HG02981 (cell line): ENCODE measurements at regions not wholly inside any gene's neighbourhood (a gene's known extent, or its start where the extent isn't known, plus 50 kb on each side); places are given as distances from the start of the nearest gene placed in this dataset.
"Not testable (repeated sequence)": the region's sequence is repeated elsewhere in the genome, so short reads cannot be mapped to it uniquely, and the experiment has no call there.

Experiments used
- ATAC-seq: cut with Tn5 transposase; IDR thresholded peaks from one replicate; pipeline ENCODE4 v1.9.1; 2021; ENCODE audit warnings: mild to moderate bottlenecking, moderate library complexity; ENCODE audit not compliant: unreplicated experiment

DNA sequence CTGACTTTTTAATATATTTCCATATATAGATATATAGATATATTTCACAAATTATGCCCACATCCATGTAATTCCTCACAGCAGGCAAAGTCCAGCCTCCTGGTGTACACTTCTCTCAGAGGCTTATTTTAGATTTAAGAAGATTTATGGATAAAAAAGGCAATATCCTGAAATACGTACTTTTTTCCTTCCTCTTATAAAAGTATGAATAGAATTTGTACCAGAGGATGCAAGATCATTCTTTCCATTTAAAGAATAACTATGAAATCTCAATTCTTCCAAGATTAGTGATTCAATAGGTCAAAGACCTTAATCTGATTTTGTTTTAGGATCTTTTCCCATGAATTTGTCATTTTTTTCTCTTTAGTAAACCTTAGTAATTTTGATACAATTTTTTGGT, 597.9 kb upstream of the TBL1XR1 start:
- ATAC-seq: no peak

DNA sequence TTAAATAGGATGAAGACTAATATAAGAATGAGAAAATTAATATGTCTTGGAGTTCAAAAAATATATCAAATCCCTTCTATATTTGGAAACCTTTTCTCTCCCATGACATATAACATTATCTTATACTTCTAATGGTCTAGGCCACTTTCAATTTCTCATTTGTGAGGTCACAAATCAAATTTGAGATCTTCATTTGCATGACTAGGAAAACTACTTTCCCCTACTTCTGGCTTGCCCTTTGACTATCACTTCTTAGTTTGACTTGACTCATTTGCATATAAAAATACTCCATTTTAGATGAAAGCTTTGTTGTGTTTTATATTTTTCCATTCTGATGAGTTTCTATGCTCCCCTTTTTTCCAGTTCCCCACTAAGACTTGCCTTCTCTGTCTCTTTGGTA, 598.6 kb upstream of the TBL1XR1 start:
- no peak for ATAC-seq

DNA sequence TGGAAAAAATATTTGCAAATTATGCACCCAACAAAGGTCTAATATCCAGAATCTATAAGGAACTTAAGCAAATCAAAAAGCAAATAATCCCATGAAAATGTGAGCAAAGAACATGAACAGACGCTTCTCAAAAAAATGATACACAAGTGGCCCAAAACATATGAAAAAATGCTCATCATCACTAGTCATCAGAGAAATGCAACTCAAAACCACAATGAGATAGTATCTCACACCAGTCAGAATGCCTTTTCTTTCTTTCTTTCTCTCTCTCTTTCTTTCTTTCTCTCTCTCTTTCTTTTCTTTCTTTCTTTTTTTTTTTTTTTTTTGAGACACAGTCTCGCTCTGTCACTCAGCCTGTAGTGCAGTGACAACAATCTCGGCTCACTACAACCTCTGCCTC, 602.9 kb upstream of the TBL1XR1 start:
- not testable (repeated sequence) for ATAC-seq

DNA sequence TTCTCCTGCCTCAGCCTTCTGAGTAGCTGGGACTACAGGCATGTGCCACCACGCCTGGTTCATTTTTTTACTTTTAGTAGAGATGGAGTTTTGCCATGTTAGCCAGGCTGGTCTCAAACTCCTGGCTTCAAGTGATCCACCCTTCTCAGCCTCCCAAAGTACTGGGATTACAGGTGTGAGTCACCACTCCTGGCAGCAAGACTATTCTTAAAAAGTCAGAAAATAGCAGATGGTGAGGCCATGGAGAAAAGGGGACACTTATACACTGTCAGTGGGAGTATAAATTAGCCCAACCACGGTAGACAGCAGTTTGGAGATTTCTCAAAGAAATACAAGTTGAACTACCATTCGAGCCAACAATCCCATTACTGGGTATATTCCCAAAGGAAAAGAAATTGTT, 603.3 kb upstream of the TBL1XR1 start:
- ATAC-seq: no peak

DNA sequence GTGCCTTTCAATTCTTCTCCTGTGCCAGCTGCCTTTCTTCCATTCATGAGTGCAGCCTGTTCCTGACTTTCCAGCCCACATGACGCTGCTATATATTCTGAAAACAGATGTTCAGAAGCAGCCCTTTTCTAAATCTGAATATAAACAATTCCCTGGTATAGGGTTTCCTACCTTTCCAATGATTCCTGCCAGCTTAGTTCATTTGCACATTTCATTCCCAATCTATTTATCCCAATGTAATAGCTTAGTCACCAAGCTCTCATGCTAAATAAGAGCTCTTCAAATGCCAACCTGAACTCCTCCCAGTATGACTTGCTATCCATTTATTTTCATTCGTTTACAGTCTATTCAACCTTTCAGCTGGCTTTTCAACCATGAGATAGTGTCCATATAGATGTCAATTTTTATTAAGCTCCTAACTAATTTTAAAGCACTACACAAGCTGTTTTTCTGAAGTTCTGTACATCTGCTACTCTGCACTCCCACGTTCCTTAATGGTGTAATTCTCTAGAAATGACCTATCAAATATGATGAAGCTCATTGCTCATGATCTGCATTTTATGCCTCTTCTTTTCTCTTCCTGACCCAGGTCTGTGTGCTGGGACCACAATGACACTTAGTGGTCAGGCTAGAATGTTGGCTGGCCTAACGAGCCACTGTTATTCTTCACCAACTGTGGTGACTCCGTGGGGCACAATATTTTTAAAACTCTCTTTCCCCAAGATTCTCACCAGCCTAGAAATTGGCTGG, 605.0 kb upstream of the TBL1XR1 start:
- ATAC-seq: no peak

DNA sequence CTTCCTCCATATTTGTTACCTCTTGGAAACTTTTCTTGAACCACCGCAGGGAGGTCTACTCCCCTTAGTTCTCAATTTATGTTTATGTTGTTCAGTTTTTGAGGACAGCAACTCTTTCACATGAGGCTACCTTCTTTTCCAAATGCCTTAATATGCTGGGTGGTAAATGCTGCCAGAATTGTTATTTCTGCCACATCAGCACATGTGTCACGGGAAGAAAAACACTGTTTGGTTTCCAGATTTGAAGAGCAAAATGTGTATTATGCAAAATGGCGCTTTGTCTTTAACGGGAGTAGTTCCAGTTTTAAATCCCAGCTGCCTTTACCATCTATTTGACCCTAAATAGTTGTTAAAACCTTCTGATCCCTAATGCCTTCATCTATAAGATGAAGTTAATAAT, 606.2 kb upstream of the TBL1XR1 start:
- ATAC-seq: no peak

DNA sequence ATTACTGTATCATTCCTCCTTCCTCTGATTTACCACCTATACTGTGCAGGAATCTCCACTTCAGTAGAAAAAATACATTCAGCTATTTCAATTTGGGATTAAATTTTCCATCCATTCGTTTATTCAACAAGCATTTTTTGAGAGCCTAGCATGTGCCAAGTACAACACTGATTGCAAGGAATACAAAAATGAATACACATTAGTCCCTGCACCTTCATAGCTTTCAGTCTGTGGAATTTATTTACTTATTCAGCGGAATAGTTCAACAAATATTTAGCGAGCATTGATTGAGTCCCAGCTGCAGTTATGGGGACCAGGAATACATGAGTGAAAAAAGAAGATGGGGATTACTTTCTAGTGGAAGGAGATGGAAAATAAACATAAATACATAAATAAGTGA, 606.8 kb upstream of the TBL1XR1 start:
- ATAC-seq: no peak

DNA sequence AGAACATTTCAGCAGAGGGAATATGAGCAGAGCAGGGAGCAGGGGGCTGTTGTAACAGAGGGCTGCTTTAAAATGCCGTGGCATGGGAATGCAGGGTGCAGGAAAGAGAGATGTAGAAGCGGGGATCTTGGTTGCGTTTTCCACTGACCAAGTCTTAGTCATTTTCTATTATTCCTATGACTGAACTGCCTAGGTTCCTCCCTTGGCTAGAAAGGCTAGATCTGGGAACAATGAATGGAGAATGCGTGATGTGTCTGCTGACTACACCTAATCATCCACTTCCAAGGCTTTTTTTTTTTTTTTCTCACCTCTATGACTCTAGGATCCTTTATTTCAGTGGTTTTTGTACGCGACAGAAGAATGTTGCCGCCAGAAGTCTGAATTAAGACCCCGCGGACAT, 607.4 kb upstream of the TBL1XR1 start:
- no peak for ATAC-seq

DNA sequence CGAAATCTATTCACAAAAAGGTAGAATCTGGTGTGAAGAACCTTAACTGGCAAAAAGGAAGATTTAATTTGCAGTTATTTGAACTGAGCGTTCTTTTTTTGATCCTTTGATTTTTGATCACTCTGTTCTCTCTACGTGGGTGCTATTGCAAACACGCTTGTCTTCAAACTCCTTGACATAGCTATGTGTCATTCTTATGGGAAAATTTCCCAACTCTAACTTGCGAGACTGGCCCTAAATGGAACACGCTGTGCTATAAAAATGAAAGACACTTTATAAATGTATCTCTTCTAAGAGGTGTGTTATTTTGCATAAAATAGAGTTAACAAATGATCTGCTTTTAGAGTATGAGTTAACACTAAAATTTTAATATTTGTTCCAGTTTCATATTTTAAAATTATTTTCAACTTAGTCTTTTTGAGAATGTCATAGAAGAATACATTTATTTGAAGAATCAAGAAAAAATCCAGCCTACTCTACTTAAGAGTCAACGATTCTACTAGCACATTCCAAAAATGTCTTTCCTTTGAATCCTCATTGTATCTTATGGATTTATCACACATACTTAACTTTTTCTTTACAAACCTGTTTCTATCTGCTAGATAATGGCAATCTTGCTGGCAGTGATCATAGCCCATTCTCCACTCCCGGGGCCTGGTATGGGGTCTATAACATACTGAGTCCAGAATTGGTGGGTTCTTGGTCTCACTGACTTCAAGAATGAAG, 610.0 kb upstream of the TBL1XR1 start:
- no peak for ATAC-seq

DNA sequence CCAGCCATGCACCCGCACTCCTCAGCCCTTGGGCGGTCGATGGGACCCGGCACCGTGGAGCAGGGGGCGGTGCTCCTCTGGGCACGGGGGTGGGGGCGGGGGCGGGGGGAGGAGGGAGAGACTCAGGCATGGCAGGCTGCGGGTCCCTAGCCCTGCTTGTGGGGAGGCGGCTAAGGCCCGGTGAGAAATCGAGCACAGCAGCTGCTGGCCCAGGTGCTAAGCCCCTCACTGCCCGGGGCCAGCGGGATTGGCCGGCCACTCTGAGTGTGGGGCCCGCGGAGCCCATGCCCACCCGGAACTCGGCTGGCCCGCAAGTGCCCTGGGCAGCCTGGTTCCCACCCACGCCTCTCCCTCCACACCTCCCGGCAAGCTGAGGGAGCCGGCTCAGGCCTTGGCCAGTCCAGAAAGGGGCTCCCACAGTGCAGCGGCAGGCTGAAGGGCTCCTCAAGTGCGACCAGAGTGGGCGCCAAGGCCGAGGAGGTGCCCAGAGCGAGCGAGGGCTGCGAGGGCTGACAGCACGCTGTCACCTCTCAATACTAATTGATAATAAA, 611.7 kb upstream of the TBL1XR1 start:
- not testable (repeated sequence) for ATAC-seq

DNA sequence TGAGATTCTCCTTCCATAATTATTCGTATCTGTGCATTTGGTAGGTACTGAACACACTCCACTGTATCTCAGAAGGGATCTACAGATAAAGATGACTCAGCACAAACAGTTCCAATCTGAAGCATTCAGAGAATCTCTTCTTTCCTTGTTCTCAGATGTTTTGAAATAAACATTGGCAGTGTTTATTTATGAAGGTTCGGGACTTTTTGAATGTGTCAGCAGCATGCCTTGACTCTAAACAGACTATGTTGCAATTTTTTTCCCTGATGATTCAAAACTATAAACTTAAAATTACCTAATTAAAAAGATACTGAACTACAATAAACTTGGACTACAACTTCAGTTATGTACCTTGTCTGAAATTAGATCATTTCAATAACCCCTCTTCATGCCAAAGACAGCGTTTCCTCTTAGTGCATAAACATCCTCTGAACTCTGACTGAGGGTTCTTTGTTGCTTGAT, 612.9 kb upstream of the TBL1XR1 start:
- ATAC-seq: no peak

DNA sequence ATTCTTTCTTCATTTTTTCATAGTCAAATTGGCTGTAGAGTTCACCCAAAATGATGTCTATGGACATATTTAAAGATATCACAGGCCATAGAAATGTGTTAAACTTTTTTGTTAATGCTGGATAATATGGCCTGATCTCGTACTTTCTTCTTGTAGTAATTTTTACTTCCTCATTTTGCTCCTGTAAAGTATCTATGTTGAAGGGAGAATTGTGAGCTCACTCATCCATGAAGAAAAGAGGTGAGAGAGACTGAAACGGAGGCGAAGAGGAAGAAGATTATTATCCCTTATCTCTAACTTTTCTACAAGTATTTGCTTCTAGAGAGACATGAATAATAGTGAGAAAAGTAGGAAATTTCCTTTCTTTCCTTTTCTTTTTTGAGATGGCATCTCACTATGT, 613.8 kb upstream of the TBL1XR1 start:
- no peak for ATAC-seq

DNA sequence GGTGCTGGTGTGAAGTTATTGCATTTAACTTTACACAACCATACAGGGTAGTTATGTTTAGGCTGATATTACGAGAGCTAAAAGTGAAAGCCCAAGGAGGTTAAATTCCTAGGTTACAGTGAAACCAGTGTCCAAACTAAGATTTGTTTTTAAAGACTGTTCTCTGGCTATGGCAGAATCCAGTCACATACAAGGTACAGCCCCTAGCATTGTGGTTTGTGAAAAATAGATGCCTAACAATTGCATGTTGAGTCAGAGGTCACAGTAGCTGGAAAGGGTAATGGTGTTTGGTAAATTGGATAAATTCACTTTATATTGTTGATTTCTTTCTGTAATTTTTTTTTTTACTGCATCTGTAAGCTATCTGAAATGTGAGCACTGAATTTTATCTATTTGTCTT, 614.6 kb upstream of the TBL1XR1 start:
- ATAC-seq: peak; percentile 45

DNA sequence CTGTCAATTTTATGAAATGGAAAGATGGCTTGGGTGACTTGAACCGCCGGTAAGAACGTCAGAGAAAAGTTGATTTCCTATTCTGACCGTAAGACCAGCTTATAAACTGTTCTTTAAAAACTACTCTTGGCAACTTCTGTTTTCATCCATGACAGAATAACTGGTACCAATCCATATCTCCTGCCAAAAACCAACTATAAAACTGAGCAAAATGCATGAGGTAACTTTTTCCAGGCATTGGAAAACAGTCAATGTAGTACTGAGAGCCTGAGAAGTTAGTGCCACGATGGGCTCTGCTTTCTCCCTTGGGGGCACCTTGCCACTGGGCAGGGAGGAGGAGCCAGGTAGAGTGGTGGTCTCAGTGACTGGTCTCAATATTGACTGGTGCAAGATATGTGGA, 615.2 kb upstream of the TBL1XR1 start:
- ATAC-seq: no peak

DNA sequence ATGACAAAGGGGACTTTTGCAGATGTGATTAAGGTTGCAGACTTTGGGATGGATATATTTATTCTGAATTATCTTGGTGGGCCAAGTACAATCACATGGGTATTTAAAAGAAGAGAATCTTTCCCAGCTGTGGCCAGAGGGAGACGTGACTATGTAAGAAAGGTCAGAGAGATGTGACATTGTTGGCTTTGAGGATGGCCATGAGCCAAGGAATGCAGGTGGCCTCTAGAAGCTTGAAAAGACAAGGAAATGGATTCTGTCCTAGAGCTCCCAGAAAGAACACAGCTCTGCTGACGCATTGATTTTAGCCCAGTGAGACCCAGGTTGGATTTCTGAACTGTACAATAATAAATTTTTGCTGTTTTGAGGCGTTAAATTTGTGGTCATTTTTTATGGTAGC, 616.0 kb upstream of the TBL1XR1 start:
- no peak for ATAC-seq

DNA sequence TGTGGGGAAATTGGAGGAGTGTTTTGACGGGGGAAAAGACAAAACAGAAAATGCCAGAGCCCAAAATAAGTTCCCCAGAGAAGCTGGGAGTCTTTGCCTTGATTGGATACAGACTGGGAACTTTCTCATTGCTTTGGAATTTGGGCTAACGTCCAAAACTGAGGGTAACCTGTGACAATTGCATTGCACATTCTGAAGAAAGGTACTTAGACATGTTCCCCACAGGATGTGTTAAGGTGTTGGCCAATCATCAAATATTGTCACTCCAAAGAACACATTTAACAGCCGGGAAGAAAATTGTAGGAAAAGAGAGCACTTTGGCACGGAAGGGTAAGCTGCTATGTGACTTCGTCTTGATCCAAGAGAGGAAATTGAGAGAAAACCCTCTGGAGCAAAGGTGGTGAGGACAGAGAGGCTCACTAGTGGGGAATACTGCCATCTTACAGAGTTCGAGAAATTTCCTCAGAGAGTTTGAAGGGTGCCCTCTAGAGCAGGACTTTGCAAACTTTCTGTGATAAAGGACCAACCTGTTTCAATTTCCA, 619.5 kb upstream of the TBL1XR1 start:
- no peak for ATAC-seq

DNA sequence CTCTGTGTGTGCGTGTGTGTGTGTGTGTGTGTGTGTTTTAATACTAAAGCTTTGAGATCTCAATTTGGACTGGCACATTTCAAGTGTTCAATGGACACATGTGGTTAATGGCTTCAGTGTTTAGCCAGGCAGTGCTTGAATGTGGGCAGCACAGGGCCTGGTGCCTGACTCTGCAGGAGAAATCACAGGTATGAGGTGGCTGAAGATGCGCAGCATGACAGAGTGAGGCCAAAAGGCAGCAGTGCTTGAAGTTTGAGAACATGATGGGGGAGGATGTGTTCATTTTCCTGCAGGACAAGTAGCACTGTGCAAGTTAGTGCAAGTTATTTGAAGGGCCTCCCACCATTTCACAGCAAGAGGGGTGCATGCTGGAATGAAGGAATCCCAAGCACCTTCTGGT, 620.5 kb upstream of the TBL1XR1 start:
- no peak for ATAC-seq

DNA sequence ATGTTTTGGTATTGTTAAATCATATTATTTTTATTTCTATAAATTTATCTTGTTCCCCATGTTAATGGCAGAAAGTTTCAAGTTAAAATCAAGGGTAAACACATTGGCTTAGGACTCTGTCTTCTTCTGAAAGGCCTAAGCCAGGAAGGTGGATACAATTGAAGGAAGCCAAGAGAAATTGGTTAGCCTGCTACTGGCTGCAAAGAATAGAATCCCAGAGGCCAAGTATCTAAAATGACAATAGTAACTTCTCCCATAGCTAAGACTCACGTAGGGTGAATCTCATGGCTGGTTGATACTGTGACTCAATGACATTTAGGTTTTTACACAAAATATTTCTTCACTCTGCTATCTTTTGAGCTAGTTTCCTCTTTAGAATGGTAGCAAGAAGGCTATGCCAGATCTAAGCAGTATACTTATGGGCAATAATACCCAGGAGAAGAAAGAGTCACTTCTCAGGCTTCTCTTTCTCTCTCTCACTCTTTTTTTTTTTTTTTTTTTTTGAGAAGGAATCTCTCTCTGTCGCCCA, 621.5 kb upstream of the TBL1XR1 start:
- ATAC-seq: no peak

DNA sequence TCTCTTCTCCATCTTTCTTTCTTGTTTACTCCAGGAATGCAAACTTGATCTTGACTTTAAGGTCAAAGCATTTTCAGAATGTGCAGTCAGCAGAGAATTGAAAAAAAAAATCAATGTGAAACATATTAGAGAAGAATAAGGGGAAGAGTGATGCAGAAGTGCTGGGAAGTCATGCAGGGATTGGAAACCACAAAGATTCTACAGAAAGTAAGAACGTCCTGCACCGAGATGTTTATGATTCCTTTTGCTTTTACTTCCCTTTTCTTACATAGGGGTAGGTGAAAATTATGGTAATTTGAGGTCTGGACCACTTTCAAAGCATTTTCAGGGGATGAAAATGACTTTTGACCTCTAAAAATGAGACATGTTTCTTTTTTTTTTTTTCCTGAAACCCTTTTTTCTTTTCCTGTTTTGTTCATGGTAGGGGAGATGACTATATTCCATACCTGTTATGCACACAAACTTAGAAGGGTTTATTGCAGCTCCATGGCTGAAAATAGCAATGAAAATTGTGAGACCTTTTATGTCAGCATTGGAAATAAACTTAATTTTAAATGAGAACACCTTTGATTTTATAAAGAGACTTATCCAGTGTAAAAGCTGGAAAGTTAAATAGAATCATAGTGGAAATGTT, 623.5 kb upstream of the TBL1XR1 start:
- ATAC-seq: no peak

DNA sequence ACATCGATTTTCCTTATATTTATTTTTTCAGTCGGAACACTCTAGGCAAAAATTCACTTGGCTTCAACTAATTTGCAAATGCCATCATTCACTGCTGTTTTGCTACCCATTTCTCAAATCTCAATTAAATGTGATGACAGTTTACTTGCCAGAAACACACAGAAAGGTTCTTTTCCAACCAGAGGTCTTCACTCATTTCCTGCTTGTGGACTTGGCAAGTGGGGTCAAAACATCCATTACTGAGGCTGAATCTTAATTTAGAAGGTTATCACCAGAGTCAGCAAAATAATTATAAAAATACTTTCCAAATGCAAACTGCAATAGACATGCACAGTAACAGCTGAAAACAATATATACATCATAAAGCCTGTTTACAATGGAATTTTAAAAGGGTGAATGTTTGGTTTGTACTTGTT, 625.4 kb upstream of the TBL1XR1 start:
- ATAC-seq: no peak

DNA sequence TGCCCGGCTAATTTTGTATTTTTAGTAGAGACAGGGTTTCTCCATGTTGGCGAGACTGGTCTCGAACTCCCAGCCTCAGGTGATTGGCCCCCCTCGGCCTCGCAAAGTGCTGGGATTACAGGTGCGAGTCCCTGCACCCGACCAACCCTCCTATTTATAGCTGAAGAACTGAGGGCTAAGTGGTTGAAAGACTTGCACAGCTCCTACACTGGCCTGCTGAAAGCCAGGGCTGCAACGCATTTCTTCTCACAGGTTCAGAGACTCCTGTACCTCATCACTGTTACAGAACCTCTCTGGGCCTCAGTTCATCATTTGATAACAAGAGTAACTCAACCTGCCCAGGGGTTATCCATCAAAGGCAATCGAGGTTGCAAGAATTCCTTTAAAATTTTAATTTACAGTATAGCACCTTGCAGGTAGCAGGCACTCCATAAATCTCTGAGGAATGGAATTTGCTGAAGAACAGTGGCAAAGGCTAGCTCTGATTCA, 626.5 kb upstream of the TBL1XR1 start:
- ATAC-seq: no peak
